ENCODE measurements at regions not wholly inside any gene's neighbourhood (a gene's known extent, or its start where the extent isn't known, plus 50 kb on each side); places are given as distances from the start of the nearest gene placed in this dataset.
"Not testable (repeated sequence)": the region's sequence is repeated elsewhere in the genome, so short reads cannot be mapped to it uniquely, and the experiment has no call there.

DNA sequence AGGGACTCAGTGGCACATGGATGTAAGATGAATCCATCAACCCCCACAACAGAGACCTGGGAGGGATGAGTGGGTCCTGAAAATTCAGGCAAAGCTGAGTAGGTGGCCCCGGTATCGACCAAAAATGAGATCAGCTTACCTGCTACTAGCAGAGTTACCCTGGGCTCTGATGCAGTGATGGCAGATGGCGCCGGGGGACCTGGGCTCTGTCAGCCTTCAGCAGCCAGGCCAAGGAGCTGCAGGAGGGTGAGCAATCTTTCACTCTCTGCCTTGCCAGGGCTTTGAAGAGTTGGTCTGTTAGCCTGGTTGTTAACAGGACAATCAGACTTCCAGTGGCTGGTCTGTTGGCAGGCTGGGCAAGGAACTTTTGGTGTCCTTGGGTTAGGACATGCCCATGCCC, 1054.8 kb downstream of the SI start:
- H3K27me3 Mint-ChIP-seq (ENCODE audit: low read depth) = no peaks in the 10 kb centered on the region
- H3K4me3 Mint-ChIP-seq = no peak overlapping the region
- no peak for DNase-seq (ENCODE audit: low read depth, low spot score)
- peaks cover 6% of the 10 kb centered on the region for H3K9me3 Mint-ChIP-seq
- no peak overlapping the region for H3K27ac Mint-ChIP-seq (ENCODE audit: unreplicated experiment)
- TF ChIP-seq, protein P1, sequence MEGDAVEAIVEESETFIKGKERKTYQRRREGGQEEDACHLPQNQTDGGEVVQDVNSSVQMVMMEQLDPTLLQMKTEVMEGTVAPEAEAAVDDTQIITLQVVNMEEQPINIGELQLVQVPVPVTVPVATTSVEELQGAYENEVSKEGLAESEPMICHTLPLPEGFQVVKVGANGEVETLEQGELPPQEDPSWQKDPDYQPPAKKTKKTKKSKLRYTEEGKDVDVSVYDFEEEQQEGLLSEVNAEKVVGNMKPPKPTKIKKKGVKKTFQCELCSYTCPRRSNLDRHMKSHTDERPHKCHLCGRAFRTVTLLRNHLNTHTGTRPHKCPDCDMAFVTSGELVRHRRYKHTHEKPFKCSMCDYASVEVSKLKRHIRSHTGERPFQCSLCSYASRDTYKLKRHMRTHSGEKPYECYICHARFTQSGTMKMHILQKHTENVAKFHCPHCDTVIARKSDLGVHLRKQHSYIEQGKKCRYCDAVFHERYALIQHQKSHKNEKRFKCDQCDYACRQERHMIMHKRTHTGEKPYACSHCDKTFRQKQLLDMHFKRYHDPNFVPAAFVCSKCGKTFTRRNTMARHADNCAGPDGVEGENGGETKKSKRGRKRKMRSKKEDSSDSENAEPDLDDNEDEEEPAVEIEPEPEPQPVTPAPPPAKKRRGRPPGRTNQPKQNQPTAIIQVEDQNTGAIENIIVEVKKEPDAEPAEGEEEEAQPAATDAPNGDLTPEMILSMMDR (conservative IDR thresholded peaks at IDR 0.05) = no peak
- H3K4me1 Mint-ChIP-seq = no peaks in the 10 kb centered on the region
- no peaks in the 10 kb centered on the region for H3K36me3 Mint-ChIP-seq (ENCODE audit: low read depth)

DNA sequence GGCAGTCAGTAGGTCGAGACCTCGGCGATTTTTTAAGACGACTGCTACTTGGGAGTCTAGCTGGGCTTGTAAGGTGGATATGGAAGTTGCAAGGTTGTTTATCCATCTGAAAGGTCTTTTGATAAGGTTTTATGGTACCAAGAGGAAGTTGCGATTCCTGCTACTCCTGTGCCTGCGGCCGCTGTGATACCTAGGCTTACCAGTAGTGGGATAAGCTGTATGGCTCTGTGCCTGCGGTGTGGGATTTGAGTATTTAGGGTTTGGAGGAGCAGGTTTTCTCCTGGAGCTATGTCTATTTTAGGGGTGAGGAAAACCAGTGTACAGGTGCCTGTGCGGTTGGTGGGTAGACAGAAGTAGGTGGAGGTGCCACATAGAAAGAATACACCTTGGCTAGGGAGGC, 1059.8 kb downstream of the SI start:
- Mint-ChIP-seq H3K27ac (ENCODE audit: unreplicated experiment) (no peak overlapping the region), H3K4me3 (no peak overlapping the region), H3K36me3 (ENCODE audit: low read depth) (no peaks in the 10 kb centered on the region), H3K9me3 (no peaks in the 10 kb centered on the region), H3K27me3 (ENCODE audit: low read depth) (no peaks in the 10 kb centered on the region), H3K4me1 (no peaks in the 10 kb centered on the region)
- TF ChIP-seq, protein P1 (conservative IDR thresholded peaks at IDR 0.05) = no peak
- no peak for DNase-seq (ENCODE audit: low read depth, low spot score)

DNA sequence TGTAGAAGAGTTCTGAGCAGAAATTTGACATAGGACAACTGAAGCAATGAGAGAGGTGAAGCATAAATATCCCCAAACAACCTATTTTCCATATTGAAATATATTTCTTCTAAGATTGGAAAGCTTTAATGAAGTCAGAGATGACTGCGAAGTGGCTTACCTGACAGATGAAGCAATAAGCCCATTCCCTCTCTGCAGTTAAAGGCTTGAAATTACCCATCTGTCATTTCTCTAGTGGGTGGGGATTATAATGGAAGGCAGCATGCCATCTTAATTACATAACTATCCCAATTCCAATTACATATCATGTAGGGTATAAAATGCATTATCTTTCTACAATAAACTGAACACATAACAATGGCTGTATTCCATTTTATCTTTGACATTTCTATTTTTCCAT, 1070.5 kb downstream of the SI start:
- DNase-seq (ENCODE audit: low read depth, low spot score) = no peak
- TF ChIP-seq, protein P1 (conservative IDR thresholded peaks at IDR 0.05) = no peak
- Mint-ChIP-seq H3K27me3 (ENCODE audit: low read depth) (no peaks in the 10 kb centered on the region), H3K36me3 (ENCODE audit: low read depth) (no peaks in the 10 kb centered on the region), H3K4me1 (no peaks in the 10 kb centered on the region), H3K9me3 (no peaks in the 10 kb centered on the region), H3K27ac (ENCODE audit: unreplicated experiment) (no peak overlapping the region), H3K4me3 (no peak overlapping the region)

DNA sequence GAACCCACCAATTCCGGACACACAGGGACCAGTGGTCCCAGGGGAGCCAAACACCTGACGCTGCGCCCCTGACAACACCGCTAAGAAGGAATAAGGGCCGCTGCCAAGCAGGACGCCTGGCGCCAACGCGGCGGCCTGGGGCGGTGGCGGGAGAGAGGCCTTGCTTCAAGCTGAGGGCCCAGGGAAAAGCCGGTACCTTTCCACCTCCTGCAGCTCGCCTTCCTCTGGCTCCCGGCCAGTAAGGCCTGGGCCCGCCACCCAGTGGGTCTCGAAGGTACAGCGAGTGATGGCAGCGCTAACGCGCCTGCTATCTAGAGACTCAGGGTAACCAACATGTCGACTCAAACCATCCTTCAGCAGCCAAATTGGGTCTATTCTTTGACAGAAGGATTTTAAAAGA, 1074.1 kb downstream of the SI start:
- no peak overlapping the region for H3K4me3 Mint-ChIP-seq
- TF ChIP-seq, protein P1 (conservative IDR thresholded peaks at IDR 0.05) = peak; percentile 54
- H3K27me3 Mint-ChIP-seq (ENCODE audit: low read depth) = no peaks in the 10 kb centered on the region
- no peaks in the 10 kb centered on the region for H3K4me1 Mint-ChIP-seq
- H3K27ac Mint-ChIP-seq (ENCODE audit: unreplicated experiment) = no peak overlapping the region
- no peak for DNase-seq (ENCODE audit: low read depth, low spot score)
- H3K36me3 Mint-ChIP-seq (ENCODE audit: low read depth) = no peaks in the 10 kb centered on the region
- H3K9me3 Mint-ChIP-seq = no peaks in the 10 kb centered on the region

DNA sequence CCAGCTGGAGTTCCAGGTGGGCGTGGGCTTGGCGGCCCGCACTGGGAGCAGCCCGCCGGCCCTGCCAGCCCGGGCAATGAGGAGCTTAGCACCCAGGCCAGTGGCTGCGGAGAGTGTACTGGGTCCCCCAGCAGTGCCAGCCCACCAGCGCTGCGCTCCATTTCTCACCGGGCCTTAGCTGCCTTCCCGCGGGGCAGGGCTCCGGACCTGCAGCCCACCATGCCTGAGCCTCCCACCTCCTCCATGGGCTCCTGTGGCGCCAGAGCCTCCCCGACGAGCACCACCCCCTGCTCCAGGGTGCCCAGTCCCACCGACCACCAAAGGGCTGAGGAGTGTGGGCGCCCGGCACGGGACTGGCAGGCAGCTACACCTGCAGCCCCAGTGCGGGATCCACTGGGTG, 1075.3 kb downstream of the SI start:
- H3K36me3 Mint-ChIP-seq (ENCODE audit: low read depth); H3K27me3 Mint-ChIP-seq (ENCODE audit: low read depth); H3K4me1 Mint-ChIP-seq; DNase-seq (ENCODE audit: low read depth, low spot score); H3K27ac Mint-ChIP-seq (ENCODE audit: unreplicated experiment); H3K4me3 Mint-ChIP-seq; H3K9me3 Mint-ChIP-seq: not testable (repeated sequence)

DNA sequence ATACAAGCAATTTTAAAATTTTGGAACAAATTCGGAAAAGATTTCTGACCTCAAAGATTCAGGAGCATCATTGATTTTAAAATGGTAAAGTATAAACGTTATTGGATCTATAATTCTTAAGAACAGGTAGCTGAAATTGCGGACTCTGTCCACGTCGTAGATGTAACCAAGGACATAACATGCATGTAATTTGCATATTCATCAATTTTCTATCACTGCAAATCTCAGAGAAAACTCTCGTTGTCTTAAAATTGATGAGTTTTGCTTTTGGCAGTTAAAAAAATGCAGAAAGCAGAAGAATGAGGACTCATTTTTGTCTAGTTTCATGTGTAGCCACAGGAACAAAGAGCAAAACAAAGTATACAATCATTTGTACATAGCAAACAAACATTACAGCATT, 1094.4 kb downstream of the SI start:
- no peaks in the 10 kb centered on the region for H3K9me3 Mint-ChIP-seq
- TF ChIP-seq, protein P1 (conservative IDR thresholded peaks at IDR 0.05) = no peak
- H3K36me3 Mint-ChIP-seq (ENCODE audit: low read depth) = peaks cover 2% of the 10 kb centered on the region
- no peaks in the 10 kb centered on the region for H3K27me3 Mint-ChIP-seq (ENCODE audit: low read depth)
- H3K4me3 Mint-ChIP-seq = no peak overlapping the region
- no peaks in the 10 kb centered on the region for H3K4me1 Mint-ChIP-seq
- no peak for DNase-seq (ENCODE audit: low read depth, low spot score)
- no peak overlapping the region for H3K27ac Mint-ChIP-seq (ENCODE audit: unreplicated experiment)

Data from neural crest cell (in vitro differentiated cells).